Retinal pigment epithelial cell (primary cell): ENCODE measurements at regions not wholly inside any gene's neighbourhood (a gene's known extent, or its start where the extent isn't known, plus 50 kb on each side); places are given as distances from the start of the nearest gene placed in this dataset.

ENCODE experiments used
- DNase-seq: peaks from one replicate; pipeline ENCODE4 v3.0.0-alpha.2; 2010; ENCODE audit warnings: low read depth
- H3K4me3 ChIP-seq: 2 replicates; pipeline ENCODE4 v1.5.1; 2011; ENCODE audit warnings: mild to moderate bottlenecking, low read length, control low read depth, moderate library complexity
- CTCF ChIP-seq: conservative IDR thresholded peaks from 2 replicates; pipeline ENCODE4 v1.5.1; 2011; ENCODE audit warnings: low read depth, low read length, control low read depth, inconsistent platforms

GRCh38 chr13:108433976-108434755 lies 164.6 kb downstream of the TNFSF13B start:
- H3K4me3 ChIP-seq: no peak overlapping the region
- TF ChIP-seq CTCF: no peak
- no peak for DNase-seq

- no peak overlapping the region for H3K4me3 ChIP-seq
- no peak for TF ChIP-seq CTCF
- DNase-seq: no peak
Observed at GRCh38 chr13:108435393-108436149, 166.1 kb downstream of the TNFSF13B start.

GRCh38 chr13:108437496-108437895 lies 168.0 kb downstream of the TNFSF13B start:
- no peak for DNase-seq
- no peak overlapping the region for H3K4me3 ChIP-seq
- TF ChIP-seq CTCF: no peak

GRCh38 chr13:108439556-108439955 lies 170.0 kb downstream of the TNFSF13B start:
- no peak for DNase-seq
- no peak for TF ChIP-seq CTCF
- no peak overlapping the region for H3K4me3 ChIP-seq

- no peak for DNase-seq
- H3K4me3 ChIP-seq: no peak overlapping the region
- TF ChIP-seq CTCF: no peak
Observed at GRCh38 chr13:108444448-108444847, 174.9 kb downstream of the TNFSF13B start.

- no peak for TF ChIP-seq CTCF
- H3K4me3 ChIP-seq: no peak overlapping the region
- no peak for DNase-seq
Observed at GRCh38 chr13:108448891-108449290, 179.4 kb downstream of the TNFSF13B start.

- H3K4me3 ChIP-seq: no peak overlapping the region
- no peak for DNase-seq
- no peak for TF ChIP-seq CTCF
Observed at GRCh38 chr13:108451121-108451520, 178.3 kb upstream of the MYO16 start.
